Type B pancreatic cell (in vitro differentiated cells): ENCODE measurements at regions not wholly inside any gene's neighbourhood (a gene's known extent, or its start where the extent isn't known, plus 50 kb on each side); places are given as distances from the start of the nearest gene placed in this dataset.
A peak's percentile ranks its signal among the peaks of the same experiment; 100 is the strongest.

Experiments used
- DNase-seq: peaks from one replicate; pipeline ENCODE4 v3.0.0; 2021; ENCODE audit warnings: mixed read lengths; ENCODE audit not compliant: unreplicated experiment; ENCODE audit errors: extremely low spot score
- H3K27ac Mint-ChIP-seq: 2 replicates; pipeline ENCODE4 v1.8.0; 2021; ENCODE audit warnings: mild to moderate bottlenecking, mixed read lengths
- H3K27me3 Mint-ChIP-seq: 2 replicates; pipeline ENCODE4 v1.8.0; 2021; ENCODE audit warnings: mixed read lengths
- H3K36me3 Mint-ChIP-seq: 2 replicates; pipeline ENCODE4 v1.8.0; 2021; ENCODE audit warnings: mixed read lengths
- H3K4me1 Mint-ChIP-seq: one replicate; pipeline ENCODE4 v1.8.0; 2021; ENCODE audit warnings: mixed read lengths; ENCODE audit not compliant: unreplicated experiment
- H3K4me3 Mint-ChIP-seq: 2 replicates; pipeline ENCODE4 v1.8.0; 2021; ENCODE audit warnings: mild to moderate bottlenecking, mixed read lengths
- H3K9me3 Mint-ChIP-seq: 2 replicates; pipeline ENCODE4 v1.8.0; 2021; ENCODE audit warnings: mixed read lengths
- CTCF ChIP-seq: fragments of 200-600 bp; sonication (generic); conservative IDR thresholded peaks from 2 replicates; pipeline ENCODE4 v1.5.0; 2021; ENCODE audit warnings: antibody characterized with exemption, mild to moderate bottlenecking

- H3K4me3 Mint-ChIP-seq: no peak overlapping the region
- H3K4me1 Mint-ChIP-seq: peaks cover 15% of the 10 kb centered on the region
- TF ChIP-seq CTCF: no peak
- H3K36me3 Mint-ChIP-seq: no peaks in the 10 kb centered on the region
- no peaks in the 10 kb centered on the region for H3K9me3 Mint-ChIP-seq
- H3K27me3 Mint-ChIP-seq: no peaks in the 10 kb centered on the region
- DNase-seq: no peak
- no peak overlapping the region for H3K27ac Mint-ChIP-seq
Measured at GRCh38 chr21:28513428-28513827, 479.2 kb downstream of the LTN1 start.

DNA sequence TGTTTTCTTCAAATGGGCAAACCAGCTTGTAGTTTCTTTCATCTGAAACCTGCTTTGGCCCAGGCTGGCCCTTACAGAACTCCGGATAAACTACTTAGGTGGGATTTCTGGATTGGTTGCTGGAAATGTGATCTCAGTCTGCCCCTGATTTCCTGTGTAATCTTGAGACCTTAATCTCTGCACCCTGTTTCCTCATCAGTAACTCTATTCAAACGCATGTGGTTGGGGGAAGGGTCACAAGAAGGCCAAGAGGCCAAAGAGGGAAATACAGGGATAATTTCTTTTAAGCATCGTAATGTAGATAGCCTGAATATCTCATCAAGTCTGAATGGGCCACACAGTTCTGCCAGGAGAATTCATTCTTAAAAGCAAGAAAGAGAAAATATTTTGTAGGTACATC is 483.6 kb downstream of the LTN1 start:
- no peaks in the 10 kb centered on the region for H3K27me3 Mint-ChIP-seq
- no peak overlapping the region for H3K27ac Mint-ChIP-seq
- H3K4me3 Mint-ChIP-seq: no peak overlapping the region
- no peak for DNase-seq
- peaks cover 11% of the 10 kb centered on the region for H3K4me1 Mint-ChIP-seq
- H3K9me3 Mint-ChIP-seq: peaks cover 17% of the 10 kb centered on the region
- TF ChIP-seq CTCF: peak; percentile 49
- no peaks in the 10 kb centered on the region for H3K36me3 Mint-ChIP-seq

GRCh38 chr21:28508126-28508525 is 484.6 kb downstream of the LTN1 start:
- Mint-ChIP-seq H3K27me3 (no peaks in the 10 kb centered on the region), H3K27ac (no peak overlapping the region), H3K4me1 (peaks cover 11% of the 10 kb centered on the region), H3K36me3 (no peaks in the 10 kb centered on the region), H3K9me3 (peaks cover 17% of the 10 kb centered on the region), H3K4me3 (no peak overlapping the region)
- TF ChIP-seq CTCF: no peak
- no peak for DNase-seq

DNA sequence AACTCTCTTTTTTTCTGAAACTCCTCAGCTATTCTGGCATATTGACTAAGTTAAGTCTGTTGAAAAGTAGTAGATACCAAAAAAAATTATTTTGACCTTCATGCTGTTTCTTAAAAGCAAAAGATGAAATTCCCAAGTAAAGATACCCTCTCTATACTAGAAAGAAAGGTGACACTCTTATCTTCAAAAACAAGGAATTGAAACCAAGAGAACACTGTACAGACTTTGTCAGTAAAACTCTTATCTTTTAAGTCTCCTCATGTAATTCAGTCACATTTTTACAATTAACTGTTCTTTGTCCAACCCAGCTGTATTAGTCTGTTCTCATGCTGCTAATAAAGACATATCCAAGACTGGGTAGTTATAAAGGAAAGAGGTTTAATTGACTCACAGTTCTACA is 496.2 kb downstream of the LTN1 start:
- TF ChIP-seq CTCF: no peak
- H3K4me1 Mint-ChIP-seq: no peaks in the 10 kb centered on the region
- H3K36me3 Mint-ChIP-seq: no peaks in the 10 kb centered on the region
- no peak overlapping the region for H3K27ac Mint-ChIP-seq
- no peak for DNase-seq
- peaks cover 4% of the 10 kb centered on the region for H3K9me3 Mint-ChIP-seq
- no peak overlapping the region for H3K4me3 Mint-ChIP-seq
- H3K27me3 Mint-ChIP-seq: no peaks in the 10 kb centered on the region

DNA sequence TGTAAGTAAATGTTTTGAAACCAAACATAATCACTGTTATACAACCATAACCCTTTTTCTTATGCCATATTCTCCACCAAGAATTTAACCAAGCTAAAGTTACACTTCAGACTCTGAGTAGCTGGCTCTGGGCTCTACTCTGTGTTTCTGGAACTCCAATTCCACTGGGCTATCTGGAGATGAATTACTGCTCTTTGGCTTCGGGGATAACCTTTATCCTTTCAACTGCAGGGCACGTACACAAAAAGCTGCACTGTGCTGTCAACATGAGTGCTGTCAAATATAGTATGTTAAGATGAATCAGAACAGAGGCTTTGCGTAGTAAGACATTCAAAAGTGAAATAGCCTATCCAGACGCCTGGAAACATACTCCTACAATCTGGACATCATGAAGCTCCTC is 500.6 kb downstream of the LTN1 start:
- DNase-seq: no peak
- H3K27ac Mint-ChIP-seq: no peak overlapping the region
- H3K4me3 Mint-ChIP-seq: no peak overlapping the region
- H3K4me1 Mint-ChIP-seq: no peaks in the 10 kb centered on the region
- no peak for TF ChIP-seq CTCF
- H3K9me3 Mint-ChIP-seq: no peaks in the 10 kb centered on the region
- no peaks in the 10 kb centered on the region for H3K36me3 Mint-ChIP-seq
- no peaks in the 10 kb centered on the region for H3K27me3 Mint-ChIP-seq

- TF ChIP-seq CTCF: no peak
- no peak overlapping the region for H3K4me3 Mint-ChIP-seq
- H3K4me1 Mint-ChIP-seq: no peaks in the 10 kb centered on the region
- no peaks in the 10 kb centered on the region for H3K27me3 Mint-ChIP-seq
- H3K27ac Mint-ChIP-seq: no peak overlapping the region
- no peak for DNase-seq
- H3K36me3 Mint-ChIP-seq: no peaks in the 10 kb centered on the region
- no peaks in the 10 kb centered on the region for H3K9me3 Mint-ChIP-seq
Measured at GRCh38 chr21:28489821-28490350, 502.8 kb downstream of the LTN1 start.
